Neural cell (in vitro differentiated cells): ENCODE measurements at regions not wholly inside any gene's neighbourhood (a gene's known extent, or its start where the extent isn't known, plus 50 kb on each side); places are given as distances from the start of the nearest gene placed in this dataset.

Experiments
- CTCF ChIP-seq: fragments of 450-650 bp; IDR thresholded peaks from 2 replicates; pipeline ENCODE4 v1.5.1; 2014; ENCODE audit warnings: antibody characterized with exemption, mild to moderate bottlenecking, moderate library complexity; ENCODE audit not compliant: poor library complexity, severe bottlenecking
- EP300 ChIP-seq: fragments of 450-650 bp; conservative IDR thresholded peaks from 2 replicates; pipeline ENCODE4 v1.6.1; 2014; ENCODE audit warnings: antibody characterized with exemption, mild to moderate bottlenecking, moderate library complexity; ENCODE audit not compliant: poor library complexity, severe bottlenecking
- EZH2 ChIP-seq: fragments of 200-600, 300-800 bp; shearing (Covaris generic), sonication (generic); IDR thresholded peaks from 2 replicates; pipeline ENCODE4 v1.6.1; 2014; ENCODE audit warnings: antibody characterized with exemption, low read length, borderline replicate concordance, mild to moderate bottlenecking; ENCODE audit not compliant: insufficient read depth, poor library complexity, severe bottlenecking
- RAD21 ChIP-seq: fragments of 450-650 bp; conservative IDR thresholded peaks from 2 replicates; pipeline ENCODE4 v1.6.1; 2014; ENCODE audit warnings: antibody characterized with exemption, mild to moderate bottlenecking, moderate library complexity

- no peak for TF ChIP-seq CTCF
- no peak for TF ChIP-seq EP300
- TF ChIP-seq EZH2: no peak
- TF ChIP-seq RAD21: no peak
These were observed 902.8 kb downstream of the DSC3 start for GRCh38 chr18:30139631-30140287.
